ENCODE measurements at regions not wholly inside any gene's neighbourhood (a gene's known extent, or its start where the extent isn't known, plus 50 kb on each side); places are given as distances from the start of the nearest gene placed in this dataset.

DNA sequence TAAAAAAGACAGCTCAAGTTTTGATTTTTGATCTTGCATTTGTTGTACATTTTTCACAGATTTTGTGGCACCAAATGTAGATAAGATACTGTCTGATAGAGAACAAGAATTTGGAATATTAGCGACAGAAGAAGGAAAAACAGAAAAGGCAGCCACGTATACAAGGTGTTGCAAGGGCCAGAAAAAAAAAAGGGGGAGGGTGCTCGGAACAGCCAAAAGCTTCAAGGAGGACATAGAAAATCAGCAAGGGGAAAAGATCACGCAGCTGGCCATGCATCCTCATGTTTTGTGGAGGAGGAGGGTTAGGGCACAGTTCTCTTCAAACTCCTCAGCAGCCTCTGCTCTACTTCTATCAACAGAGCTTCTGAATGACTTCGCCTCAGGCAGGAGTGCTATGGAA, 80.7 kb upstream of the MROH9 start:
- H3K27ac ChIP-seq (ENCODE audit: extremely low read depth, low read depth, low read length): no peak overlapping the region
- POLR2A ChIA-PET: no interaction called here

GRCh38 chr1:170856455-170856854, 78.9 kb upstream of the MROH9 start:
- TF ChIP-seq SP2 (tag by site-specific recombination; IDR thresholded peaks at IDR 0.05) (no peak), SALL2 (tag by site-specific recombination; IDR thresholded peaks at IDR 0.05; ENCODE audit: borderline replicate concordance) (no peak), ZNF16 (tag by site-specific recombination; IDR thresholded peaks at IDR 0.05; ENCODE audit: low read depth) (no peak), ZFP69B (tag by site-specific recombination; IDR thresholded peaks at IDR 0.05) (no peak), ZNF785 (tag by site-specific recombination; IDR thresholded peaks at IDR 0.05) (no peak), ZBTB6 (tag by site-specific recombination; IDR thresholded peaks at IDR 0.05) (no peak), ZNF596 (tag by site-specific recombination; IDR thresholded peaks at IDR 0.05) (no peak), ZNF555 (tag by site-specific recombination; conservative IDR thresholded peaks at IDR 0.05) (no peak), KLF10 (tag by site-specific recombination; IDR thresholded peaks at IDR 0.05) (no peak), ZNF292 (tag by site-specific recombination; IDR thresholded peaks at IDR 0.05; ENCODE audit: borderline replicate concordance, low read depth) (no peak)
- H3K36me3 ChIP-seq (ENCODE audit: control insufficient read depth in 2 of 2, insufficient read depth in 1 of 2, low read length in 2 of 2): no peaks in the 10 kb centered on the region
- H3K4me1 ChIP-seq (ENCODE audit: control insufficient read depth, insufficient read depth, low read length): no peaks in the 10 kb centered on the region
- ChIA-PET CTCF (no interaction called here), POLR2A (no interaction called here)
- H3K4me3 ChIP-seq (ENCODE audit: low read depth, low read length): no peak overlapping the region
- no peak overlapping the region for H3K27ac ChIP-seq (ENCODE audit: extremely low read depth, low read depth, low read length)
- H3K9me3 ChIP-seq (ENCODE audit: control insufficient read depth, insufficient read depth, low read depth, low read length): no peaks in the 10 kb centered on the region

More for the DNA sequence above, 80.7 kb upstream of the MROH9 start:
- no peaks in the 10 kb centered on the region for H3K9me3 ChIP-seq (ENCODE audit: control insufficient read depth, insufficient read depth, low read depth, low read length)
- CTCF ChIA-PET: no interaction called here
- no peaks in the 10 kb centered on the region for H3K36me3 ChIP-seq (ENCODE audit: control insufficient read depth in 2 of 2, insufficient read depth in 1 of 2, low read length in 2 of 2)
- TF ChIP-seq ZNF426 (tag by site-specific recombination; IDR thresholded peaks at IDR 0.05) (no peak), ZNF148 (tag by site-specific recombination; IDR thresholded peaks at IDR 0.05; ENCODE audit: borderline replicate concordance) (no peak), ZNF2 (tag by site-specific recombination; IDR thresholded peaks at IDR 0.05) (no peak), ZNF837 (tag by site-specific recombination; IDR thresholded peaks at IDR 0.05) (no peak), ZNF341 (tag by site-specific recombination; IDR thresholded peaks at IDR 0.05; ENCODE audit: low read depth) (peak; percentile 78)
- no peak overlapping the region for H3K4me3 ChIP-seq (ENCODE audit: low read depth, low read length)
- H3K4me1 ChIP-seq (ENCODE audit: control insufficient read depth, insufficient read depth, low read length): no peaks in the 10 kb centered on the region

DNA sequence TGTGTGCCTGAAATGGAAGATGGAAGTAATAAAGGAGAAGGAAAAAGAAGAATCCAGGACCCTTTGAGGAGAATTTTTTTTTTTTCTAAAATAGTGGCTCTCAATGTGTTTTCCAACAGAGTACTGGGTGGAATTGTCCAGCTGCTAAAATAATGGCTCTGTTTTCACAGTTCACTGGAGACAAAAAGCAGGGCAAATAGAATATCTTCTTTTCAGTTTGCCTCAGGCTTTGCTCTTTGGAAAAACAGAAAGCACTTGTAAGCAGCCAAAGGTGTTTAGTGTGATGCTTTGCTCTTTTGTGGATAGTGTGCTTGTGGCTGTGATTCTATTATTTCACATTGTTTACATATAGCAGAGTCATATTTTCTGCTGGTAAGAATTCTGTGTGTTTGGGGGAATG, 77.4 kb upstream of the MROH9 start:
- ChIA-PET CTCF (interaction anchor here (0.6 kb wide), 2 partner anchors 11 to 315 kb away, joined by 4 to 8 read pairs; no protein-coding TSS in a partner anchor), POLR2A (no interaction called here)
- H3K27ac ChIP-seq (ENCODE audit: extremely low read depth, low read depth, low read length): no peak overlapping the region

GRCh38 chr1:170863621-170864020, 71.7 kb upstream of the MROH9 start:
- Histone ChIP-seq H3K9me3 (ENCODE audit: control insufficient read depth, insufficient read depth, low read depth, low read length) (no peaks in the 10 kb centered on the region), H3K4me3 (ENCODE audit: low read depth, low read length) (no peak overlapping the region), H3K27ac (ENCODE audit: extremely low read depth, low read depth, low read length) (no peak overlapping the region), H3K36me3 (ENCODE audit: control insufficient read depth in 2 of 2, insufficient read depth in 1 of 2, low read length in 2 of 2) (no peaks in the 10 kb centered on the region), H3K4me1 (ENCODE audit: control insufficient read depth, insufficient read depth, low read length) (no peaks in the 10 kb centered on the region)
- ChIA-PET CTCF (no interaction called here), POLR2A (no interaction called here)
- no peak for TF ChIP-seq SP7 (tag by site-specific recombination; IDR thresholded peaks at IDR 0.05)
- TF ChIP-seq ZNF362 (tag by site-specific recombination; IDR thresholded peaks at IDR 0.05): no peak
- no peak for TF ChIP-seq ZNF146 (tag by site-specific recombination; IDR thresholded peaks at IDR 0.05)
- no peak for TF ChIP-seq ZNF335 (tag by site-specific recombination; conservative IDR thresholded peaks at IDR 0.05)
- TF ChIP-seq, protein P1, sequence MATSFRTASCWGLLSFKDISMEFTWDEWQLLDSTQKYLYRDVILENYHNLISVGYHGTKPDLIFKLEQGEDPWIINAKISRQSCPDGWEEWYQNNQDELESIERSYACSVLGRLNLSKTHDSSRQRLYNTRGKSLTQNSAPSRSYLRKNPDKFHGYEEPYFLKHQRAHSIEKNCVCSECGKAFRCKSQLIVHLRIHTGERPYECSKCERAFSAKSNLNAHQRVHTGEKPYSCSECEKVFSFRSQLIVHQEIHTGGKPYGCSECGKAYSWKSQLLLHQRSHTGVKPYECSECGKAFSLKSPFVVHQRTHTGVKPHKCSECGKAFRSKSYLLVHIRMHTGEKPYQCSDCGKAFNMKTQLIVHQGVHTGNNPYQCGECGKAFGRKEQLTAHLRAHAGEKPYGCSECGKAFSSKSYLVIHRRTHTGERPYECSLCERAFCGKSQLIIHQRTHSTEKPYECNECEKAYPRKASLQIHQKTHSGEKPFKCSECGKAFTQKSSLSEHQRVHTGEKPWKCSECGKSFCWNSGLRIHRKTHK (tag by site-specific recombination; IDR thresholded peaks at IDR 0.05): no peak
- TF ChIP-seq ZNF544 (tag by site-specific recombination; IDR thresholded peaks at IDR 0.05): no peak
- TF ChIP-seq ZNF354C (tag by site-specific recombination; IDR thresholded peaks at IDR 0.05; ENCODE audit: borderline replicate concordance, low read depth): no peak
- no peak for TF ChIP-seq ZFP37 (tag by site-specific recombination; IDR thresholded peaks at IDR 0.05)
- no peak for TF ChIP-seq ZNF433 (tag by site-specific recombination; IDR thresholded peaks at IDR 0.05; ENCODE audit: low read depth)

More for the DNA sequence above, 77.4 kb upstream of the MROH9 start:
- Histone ChIP-seq H3K9me3 (ENCODE audit: control insufficient read depth, insufficient read depth, low read depth, low read length) (no peaks in the 10 kb centered on the region), H3K4me1 (ENCODE audit: control insufficient read depth, insufficient read depth, low read length) (no peaks in the 10 kb centered on the region), H3K36me3 (ENCODE audit: control insufficient read depth in 2 of 2, insufficient read depth in 1 of 2, low read length in 2 of 2) (no peaks in the 10 kb centered on the region), H3K4me3 (ENCODE audit: low read depth, low read length) (no peak overlapping the region)
- TF ChIP-seq ZXDB (tag by site-specific recombination; IDR thresholded peaks at IDR 0.05) (no peak), ZSCAN16 (tag by site-specific recombination; IDR thresholded peaks at IDR 0.05) (no peak)

Measured in HEK293 (cell line).